MV-4-11 (cell line): ENCODE measurements at regions not wholly inside any gene's neighbourhood (a gene's known extent, or its start where the extent isn't known, plus 50 kb on each side); places are given as distances from the start of the nearest gene placed in this dataset.

Experiments used
- DNase-seq: peaks from one replicate; lab custom pipeline; 2025; lab: John Stamatoyannopoulos, UW

DNA sequence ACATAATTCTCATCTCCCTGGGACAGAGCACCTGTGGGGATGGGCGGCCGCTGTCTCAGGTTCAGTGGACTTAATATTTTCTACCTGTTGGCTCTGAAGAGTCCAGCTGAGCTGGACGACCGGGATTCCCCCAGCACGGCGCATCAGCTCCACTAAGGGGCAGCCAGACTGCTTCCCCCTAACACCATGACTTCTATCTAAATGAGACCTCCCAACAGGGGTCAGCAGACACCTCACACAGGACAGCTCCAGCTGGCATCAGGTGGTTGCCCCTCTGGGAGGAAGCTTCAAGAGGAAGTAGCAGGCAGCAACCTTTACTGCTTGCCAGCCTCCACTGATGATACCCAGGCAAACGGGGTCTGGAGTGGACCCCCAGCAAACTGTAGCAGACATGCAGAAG lies 226.0 kb upstream of the DSEL start:
- no peak for DNase-seq

DNA sequence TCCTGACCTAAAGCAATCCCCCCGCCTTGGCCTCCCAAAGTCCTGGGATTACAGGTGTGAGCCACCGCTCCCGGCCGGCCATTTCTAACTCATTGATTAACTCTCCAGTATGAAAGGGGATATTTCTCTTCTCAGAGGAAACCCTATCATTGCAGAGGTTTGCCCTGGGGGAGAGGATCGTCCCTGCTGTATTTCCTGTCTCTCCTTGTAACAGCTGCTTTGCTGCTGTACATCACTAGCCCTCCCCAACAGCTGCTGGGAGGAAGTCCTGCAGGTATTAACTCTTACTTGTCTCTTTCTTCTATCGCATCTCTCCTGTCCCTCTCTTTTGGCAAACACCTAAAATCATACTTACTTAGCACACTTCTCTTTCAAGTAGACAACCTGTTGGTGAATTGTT lies 219.0 kb upstream of the DSEL start:
- no peak for DNase-seq

DNA sequence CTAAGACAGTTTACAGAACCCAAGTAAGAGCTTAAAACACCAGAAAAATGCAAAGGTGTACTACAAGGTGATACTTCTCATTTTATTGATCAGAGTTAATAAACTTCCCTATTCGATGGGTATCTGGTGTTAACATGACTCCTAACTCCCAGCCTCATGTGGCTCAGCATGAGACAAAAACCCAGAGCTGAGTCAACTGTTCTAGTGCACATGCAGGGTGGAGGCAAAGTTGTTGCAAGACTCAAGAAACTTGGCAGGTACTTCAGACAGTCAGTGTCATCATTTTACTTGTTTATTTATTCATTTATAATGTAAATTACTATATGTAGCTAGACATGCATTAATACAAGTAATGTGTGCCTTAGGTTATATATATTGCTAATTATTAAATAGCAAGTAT lies 216.6 kb upstream of the DSEL start:
- no peak for DNase-seq

DNA sequence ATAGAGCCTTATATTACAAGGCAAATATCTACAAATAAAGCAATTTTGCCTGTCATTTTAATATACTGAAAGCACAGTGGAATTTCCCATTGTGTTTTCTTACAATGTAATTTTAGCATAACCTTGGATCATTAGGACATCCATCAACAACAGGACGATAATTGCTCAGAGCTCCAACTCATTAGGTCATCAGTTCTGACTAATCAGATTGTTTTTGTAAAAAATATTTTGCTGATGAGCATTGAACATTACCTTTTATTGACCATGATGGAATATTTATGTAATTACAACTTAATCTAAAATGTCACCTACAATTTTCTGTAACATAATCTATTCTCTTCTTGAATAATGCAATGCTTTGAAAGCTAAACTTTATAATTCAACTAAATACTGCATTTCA lies 215.3 kb upstream of the DSEL start:
- no peak for DNase-seq

DNA sequence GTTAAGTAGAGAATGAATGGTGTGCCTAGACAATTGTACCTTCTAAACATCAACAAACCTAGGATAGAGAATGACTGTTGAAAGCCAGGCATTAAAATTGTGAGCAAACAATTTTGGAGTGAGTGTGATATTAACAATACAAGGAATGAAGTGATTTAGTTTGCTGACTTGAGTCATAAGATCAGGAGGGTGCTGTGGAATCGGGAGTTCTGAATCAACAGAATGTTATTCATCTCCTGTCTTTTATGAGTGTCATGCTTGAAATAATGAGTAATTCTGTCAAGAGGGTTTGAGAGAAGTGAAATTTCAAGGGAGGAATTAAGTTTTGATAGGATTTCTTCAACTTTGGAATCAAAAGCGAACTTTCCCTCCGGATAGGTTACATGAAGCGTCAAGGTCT lies 214.4 kb upstream of the DSEL start:
- DNase-seq, result no peak

DNA sequence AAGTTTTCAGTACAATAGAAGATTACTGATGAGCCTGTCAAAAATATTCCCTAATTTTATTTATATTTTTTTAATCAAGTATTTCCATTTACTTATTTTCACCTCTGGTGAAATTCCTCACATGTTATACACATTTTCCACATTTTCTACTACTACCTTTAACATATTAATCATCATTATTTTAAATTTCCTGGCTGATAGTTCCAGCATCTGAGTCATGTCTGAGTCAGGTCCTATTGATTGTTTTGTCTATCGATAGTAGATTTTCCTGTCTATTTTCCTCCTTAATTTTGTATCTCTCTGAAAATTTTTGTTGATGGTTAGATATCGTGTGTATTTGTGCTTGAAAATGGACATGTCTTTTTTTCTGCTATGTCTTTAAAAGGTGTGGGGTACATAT lies 211.8 kb upstream of the DSEL start:
- no peak for DNase-seq

DNA sequence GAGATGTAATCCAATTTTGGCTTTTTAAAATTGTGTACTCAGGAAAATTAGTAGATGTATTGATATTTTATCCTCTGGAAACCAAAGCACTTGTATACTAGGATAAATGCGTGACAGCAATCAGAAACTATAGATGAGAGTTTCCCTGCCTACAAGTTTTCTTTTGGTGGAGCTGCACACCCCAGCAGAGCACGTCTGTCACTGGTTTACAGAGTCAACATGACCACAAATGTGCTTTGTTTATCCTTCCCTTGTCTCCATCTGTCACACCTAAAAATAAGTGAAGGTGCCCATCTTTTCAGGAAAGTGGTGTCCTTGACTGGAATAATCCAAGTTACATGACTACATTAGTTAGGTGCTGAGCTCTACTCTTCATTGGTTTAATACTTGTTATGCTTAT lies 210.4 kb upstream of the DSEL start:
- no peak for DNase-seq

DNA sequence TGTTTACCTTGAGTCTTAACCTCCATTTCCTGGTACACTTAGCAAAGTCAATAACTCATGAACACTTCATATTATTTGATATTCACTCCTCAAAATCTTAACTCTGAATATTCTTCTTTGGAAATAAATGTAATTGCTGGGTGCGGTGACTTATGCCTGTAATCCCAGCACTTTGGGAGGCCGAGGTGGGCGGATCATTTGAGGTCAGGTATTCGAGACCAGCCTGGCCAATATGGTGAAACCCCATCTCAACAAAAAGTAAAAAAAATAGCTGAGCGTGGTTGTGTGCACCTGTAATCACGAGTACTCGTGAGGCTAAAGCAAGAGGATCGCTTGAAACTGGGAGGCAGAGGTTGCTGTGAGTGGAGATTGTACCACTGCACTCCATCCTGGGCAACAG lies 201.3 kb upstream of the DSEL start:
- no peak for DNase-seq

DNA sequence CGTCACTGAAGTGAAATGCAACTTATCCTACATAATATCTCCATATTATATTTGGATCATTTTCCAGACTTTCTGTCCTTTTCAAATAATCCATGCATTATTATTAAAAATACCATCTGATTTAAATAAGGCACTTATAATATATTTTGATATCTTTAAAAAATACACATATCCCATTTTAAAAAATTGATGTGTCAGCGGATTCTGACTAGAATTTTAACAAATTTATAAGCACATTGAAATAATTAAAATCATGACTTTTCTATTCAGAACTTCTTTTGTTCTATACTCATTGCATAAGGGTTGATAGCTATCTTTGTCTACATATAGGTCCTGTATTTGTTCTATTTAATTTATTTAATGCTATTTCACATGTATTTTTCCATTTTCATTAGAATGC lies 199.0 kb upstream of the DSEL start:
- DNase-seq, result no peak

DNA sequence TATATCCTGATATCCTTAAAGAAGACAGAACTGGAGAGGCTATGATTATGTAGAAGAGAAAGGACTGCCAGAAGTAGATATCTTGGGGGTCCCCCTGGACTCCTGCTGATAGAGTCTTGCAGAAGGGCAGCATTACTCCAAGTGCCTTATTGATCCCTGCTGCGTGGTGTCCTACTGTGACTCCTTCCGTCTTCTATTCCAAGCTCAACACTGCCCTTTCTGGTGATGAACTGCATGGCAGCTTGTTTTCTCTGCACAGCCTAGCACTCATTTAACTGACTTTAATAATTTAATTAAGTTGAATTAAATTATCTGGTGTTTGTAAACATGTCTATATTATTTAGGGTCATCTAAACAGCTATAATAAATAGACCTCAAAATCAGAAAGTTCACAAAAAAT lies 194.1 kb upstream of the DSEL start:
- no peak for DNase-seq

DNA sequence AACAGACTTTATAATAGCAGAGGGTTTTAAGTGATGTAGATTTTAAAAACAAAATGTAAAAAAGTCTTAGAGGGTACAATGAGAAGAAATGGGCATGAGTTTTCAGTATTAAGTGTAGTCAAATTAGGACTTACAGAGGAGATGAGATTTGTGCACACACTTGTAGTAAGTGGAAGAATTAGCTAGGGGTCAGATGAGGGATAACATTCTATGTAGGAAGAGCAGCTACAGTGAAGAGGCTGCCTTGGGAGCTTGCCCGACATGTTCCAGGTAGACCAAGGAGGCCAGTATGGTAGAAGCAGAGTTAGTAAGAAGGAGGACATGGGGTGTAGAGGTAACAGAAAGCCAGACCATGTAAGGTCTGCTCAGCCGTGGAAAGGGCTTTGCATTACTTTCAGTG lies 189.2 kb upstream of the DSEL start:
- no peak for DNase-seq

DNA sequence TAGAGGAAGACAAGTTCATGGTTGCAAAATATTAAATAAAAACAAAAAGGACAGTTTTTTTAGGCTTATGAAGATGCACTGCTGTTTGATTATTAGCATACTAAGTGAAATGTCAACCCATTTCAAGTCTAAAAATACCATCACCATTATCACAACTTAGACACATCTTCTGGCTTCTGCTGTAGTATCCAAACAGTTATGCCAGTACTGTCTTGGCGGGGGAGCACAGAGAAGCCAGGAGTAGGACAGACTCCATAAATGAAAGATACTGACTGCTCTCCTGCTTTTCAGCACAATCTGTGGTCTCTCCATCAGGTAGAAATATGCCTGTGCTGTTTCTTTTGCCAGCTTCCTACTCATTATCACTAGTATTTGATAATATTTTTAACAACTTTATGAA lies 179.2 kb upstream of the DSEL start:
- DNase-seq, result no peak

DNA sequence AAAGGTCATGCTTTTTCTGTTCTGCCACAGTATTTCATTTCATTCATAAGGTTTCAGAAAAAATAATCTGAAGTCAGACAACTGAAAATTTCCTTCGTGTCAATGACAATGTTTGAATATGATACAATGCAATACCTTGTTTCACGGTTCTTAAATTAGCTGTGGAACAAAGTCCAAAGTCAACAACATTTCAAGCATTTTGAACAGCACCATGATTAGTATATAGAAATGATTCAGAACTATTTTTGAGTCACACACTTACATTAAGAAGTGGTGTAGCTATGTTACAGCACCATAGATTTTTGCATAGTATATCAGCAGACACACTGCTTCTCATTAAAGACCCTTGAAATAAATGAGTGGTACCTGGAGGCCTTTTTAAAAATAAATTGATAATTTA lies 178.3 kb upstream of the DSEL start:
- no peak for DNase-seq

DNA sequence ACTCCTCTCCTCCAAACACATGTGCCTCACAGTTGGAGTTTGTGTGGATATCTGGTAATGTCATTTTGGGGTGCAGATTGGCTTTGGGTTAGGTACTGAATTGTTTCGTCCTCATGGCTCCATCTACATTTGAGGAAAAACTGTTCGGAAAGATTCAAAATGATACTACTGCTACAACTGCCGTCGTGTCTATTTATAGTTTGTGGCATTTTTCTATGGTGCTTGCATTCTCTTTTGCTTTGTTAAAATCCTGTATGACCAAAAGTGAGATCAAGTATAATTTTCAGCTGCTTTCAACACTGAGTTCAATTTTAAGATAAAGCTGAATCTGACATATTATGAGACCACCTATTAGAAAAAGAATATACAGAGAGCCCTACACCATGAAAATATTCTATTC lies 176.3 kb upstream of the DSEL start:
- DNase-seq, result no peak

DNA sequence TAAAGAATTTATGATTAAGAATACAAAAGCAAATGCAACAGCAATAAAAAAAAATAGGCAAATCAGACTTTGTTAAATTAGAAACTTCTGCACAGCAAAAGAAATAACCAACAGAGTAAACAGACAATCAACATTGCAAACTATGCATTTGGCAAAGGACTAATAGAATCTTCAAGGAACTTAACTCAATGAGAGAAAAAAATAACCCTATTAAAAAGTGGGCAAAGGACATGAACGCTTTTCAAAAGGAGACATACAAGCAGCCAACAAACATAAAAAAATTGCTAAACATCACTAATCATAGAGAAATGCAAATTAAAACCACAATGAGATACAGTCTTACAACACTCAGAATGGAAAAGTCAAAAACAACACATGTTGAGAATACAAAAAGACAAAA lies 166.0 kb upstream of the DSEL start:
- no peak for DNase-seq

DNA sequence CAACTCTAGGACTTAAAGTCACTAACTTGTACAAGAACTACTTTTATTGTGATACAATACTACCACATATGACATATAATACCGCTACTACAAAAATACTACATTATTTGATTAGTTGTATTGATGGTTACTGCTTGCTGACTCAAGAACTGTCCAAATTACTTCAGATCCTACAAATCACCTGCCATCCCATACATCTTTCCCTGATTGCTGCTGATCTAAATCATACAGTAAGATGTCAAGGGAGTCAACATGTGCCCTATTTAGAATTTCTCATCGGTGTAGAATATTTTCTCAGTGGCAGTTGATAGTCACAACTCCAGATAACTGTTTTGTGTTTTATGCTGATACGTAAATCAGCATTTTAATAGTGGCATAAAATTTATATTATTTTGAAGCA lies 161.0 kb upstream of the DSEL start:
- DNase-seq, result no peak

DNA sequence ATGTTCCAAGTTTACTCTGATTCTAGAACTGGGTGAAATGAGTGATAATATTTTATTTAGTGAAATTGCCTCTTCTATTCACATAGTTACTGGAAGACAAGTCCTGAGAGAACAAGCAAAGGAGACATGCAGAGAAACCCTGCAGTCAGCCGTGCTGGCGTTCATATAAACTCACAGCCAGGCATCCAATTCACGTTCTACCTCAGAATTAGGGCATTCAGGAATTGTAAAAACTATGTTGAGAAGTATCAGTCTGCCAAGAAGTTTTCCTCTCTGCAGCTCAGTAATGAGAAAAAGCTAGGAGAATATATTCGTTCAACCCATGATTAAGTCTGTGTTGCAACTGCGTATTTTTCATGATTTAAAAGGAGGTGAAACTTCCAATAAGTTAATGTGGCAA lies 156.2 kb upstream of the DSEL start:
- no peak for DNase-seq

DNA sequence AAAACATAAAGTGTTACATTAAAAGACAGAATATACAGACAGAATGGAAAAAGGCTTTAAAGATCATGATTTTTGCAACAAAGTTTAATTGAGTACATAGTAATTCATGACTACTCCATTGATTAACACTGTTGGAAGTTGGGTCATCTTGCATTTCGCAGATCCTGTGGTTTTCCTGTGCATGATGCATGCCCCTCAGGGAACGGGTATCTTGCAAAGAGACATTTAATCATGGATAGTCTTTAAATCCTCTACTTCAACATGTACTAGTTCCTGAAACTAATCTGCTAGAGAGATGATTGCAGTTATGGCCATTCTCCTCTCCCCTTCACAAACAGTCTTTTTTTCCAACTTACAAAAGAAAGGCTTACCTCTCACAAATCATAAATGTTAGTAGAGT lies 155.6 kb upstream of the DSEL start:
- no peak for DNase-seq

DNA sequence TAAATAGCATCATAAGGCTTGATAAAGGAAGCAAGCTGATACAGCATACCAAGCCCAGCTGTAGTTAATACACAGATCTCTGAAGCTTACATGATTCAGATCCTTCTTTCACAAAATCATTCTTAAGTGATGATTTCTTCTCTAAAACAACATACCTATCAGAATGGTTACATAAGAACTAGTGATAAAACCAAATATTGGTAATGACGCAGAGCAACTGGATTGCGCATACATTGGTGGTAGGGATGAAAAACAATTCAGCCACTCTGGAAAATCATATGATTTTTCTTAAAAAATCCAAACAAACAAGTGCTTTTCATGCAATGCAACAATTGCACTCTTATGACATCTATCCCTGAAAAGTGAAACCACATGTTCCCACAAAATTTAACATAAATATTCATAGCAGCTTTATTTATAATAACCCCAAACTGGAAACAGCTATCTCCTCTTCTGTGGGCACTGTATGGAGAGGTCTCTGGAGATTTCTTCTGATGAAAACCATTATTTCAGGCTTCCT lies 153.6 kb upstream of the DSEL start:
- DNase-seq, result no peak

DNA sequence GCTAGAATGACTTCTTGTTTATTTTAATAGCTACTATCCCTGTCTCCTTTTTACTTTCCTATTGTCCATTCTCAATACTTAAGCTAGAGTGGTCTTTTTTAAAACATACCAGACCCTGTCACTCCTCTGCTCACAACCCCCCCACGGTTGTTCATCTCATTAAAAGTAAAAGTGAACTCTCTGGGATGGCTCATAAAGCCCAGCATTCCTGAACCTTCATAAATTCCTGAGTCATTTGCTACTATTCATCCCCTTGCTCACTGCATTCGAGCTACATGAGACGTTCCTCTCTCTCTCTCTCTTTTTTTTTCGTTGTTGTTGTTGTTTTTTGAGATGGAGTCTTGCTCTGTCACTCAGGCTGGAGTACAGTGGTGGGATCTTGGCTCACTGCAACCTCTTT lies 148.7 kb upstream of the DSEL start:
- DNase-seq, result no peak

DNA sequence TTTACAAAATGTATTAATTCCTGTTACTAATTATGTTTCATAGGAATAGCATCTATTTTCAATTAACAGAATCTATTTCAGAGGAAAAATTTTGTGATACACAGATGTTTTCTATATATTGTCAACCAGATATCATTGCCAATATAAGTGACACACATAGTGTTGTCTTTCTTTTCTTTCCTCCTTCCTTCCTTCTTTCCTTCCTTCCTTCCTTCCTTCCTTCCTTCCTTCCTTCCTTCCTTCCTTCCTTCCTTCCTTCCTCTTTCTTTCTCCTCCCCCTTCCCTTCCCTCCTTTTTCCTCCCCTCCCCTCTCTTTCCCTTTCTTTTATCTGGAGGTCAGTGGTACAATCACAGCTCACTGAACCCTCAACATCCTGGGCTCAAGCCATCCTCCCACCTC lies 146.5 kb upstream of the DSEL start:
- DNase-seq, result no peak

DNA sequence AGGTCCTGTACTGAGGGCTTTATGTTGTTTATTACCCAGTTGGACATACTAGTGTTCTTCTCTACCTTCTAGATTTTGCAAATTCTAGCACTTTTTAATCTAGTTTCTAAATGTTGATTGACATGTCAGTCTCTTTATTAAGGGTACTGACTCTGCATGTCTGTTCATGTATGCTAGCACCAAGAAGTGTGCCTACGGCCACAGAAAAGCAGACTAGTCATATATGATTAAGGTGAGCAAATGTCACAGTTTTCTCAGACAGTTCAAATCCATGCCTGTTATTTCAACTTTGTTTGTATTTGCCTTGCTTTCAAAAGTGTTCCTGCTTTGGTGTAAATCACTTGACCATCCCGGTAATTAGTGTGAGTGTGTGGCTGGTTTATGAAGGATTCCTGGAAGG lies 145.0 kb upstream of the DSEL start:
- no peak for DNase-seq

DNA sequence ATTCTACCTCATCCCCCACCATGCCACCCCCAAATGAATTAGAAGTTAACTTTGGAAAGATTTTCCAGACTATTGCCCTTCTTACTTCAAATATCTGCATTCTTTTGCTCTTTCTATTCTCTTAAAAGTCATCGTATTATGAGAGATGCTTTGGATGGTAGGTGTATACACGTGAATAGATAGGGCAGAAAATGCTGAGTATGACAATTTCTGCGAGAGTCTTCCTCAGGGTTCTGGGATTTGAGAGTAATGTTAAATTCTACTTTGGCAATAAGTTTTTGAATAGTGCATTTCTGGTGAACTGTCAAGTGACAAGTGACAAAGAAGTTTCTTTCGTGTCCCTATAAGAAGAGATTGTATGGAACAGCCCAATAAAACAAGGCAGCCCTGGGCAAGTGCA lies 137.6 kb upstream of the DSEL start:
- no peak for DNase-seq

DNA sequence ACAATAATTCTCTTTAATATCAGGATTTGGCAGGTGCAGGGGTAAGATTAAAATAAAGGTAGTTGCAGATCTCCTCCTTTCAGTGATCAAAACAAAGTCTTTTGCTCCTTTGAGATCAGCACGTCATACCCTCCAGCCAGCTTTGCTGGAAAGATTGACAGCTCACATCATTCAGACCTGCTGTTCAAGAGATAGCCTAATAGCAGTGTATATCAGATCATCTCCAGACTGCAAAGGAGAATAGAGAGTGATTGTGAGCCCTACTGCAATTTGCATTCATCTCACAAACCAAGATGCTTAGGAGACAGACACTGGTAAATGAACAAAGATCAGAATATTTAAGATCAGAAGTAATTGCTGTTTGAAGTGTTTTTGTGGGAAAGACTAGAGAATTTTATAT lies 135.8 kb upstream of the DSEL start:
- DNase-seq, result no peak

DNA sequence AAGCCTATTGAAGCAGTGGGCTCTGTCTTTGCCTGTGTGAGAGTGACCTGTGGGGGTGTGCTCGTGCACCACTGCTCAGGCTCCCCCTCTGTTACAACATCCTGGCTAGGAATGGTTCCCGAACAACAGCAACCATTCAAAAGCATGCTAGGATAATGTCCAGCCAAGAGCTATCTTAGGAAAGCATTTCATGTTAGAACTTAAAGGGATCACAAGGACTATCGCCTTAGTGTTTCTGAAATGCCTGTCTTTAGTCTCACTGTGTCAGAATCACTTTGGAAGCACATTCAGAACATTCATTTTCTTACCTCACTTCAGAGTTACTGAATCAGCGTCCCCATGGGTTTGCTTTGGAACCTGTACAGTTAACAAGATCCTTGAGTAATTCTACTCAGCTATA lies 134.9 kb upstream of the DSEL start:
- DNase-seq, result no peak
